WTC11 (cell line): ENCODE measurements at regions not wholly inside any gene's neighbourhood (a gene's known extent, or its start where the extent isn't known, plus 50 kb on each side); places are given as distances from the start of the nearest gene placed in this dataset.

ENCODE experiments used
- ATAC-seq: fragments of 200-7000 bp; cut with Tn5 transposase; 2 replicates; pipeline ENCODE4 v1.10.0; 2021; ENCODE audit warnings: mild to moderate bottlenecking, moderate library complexity
- CTCF ChIA-PET: fragments of 300-600 bp; sonication (Branson Sonifier 250); formaldehyde crosslinking; loops from one replicate; lab custom pipeline; 2021; ENCODE audit warnings: antibody characterized with exemption; lab: Charles Lee
- POLR2A ChIA-PET: fragments of 350-600 bp; sonication (Branson Sonifier 250); formaldehyde crosslinking; loops from one replicate; lab custom pipeline; 2021; ENCODE audit warnings: antibody characterized with exemption; lab: Charles Lee
- DNase-seq: peaks from one replicate; pipeline ENCODE4 v3.0.0; 2021; ENCODE audit warnings: low spot score
- H3K27ac Mint-ChIP-seq: 2 replicates; pipeline ENCODE4 v1.8.0; 2021; ENCODE audit warnings: mixed read lengths
- H3K27me3 Mint-ChIP-seq: 2 replicates; pipeline ENCODE4 v1.8.0; 2021; ENCODE audit warnings: low read depth, mild to moderate bottlenecking, moderate library complexity, mixed read lengths
- H3K36me3 Mint-ChIP-seq: 2 replicates; pipeline ENCODE4 v1.8.0; 2021; ENCODE audit warnings: mixed read lengths
- H3K4me1 Mint-ChIP-seq: 2 replicates; pipeline ENCODE4 v1.8.0; 2022; ENCODE audit warnings: mixed read lengths
- H3K4me3 Mint-ChIP-seq: 2 replicates; pipeline ENCODE4 v1.8.0; 2021; ENCODE audit warnings: mild to moderate bottlenecking, moderate library complexity, mixed read lengths
- H3K9me3 Mint-ChIP-seq: 2 replicates; pipeline ENCODE4 v1.8.0; 2021; ENCODE audit warnings: mixed read lengths
- ATF1 ChIP-seq: sonication (generic); formaldehyde crosslinking; IDR thresholded peaks from 2 replicates; pipeline ENCODE4 v1.8.1; 2023; ENCODE audit warnings: mild to moderate bottlenecking, moderate library complexity, missing genetic modification reagents
- FOXJ3 ChIP-seq: sonication (generic); formaldehyde crosslinking; IDR thresholded peaks from 2 replicates; pipeline ENCODE4 v1.9.0; 2021; ENCODE audit warnings: missing genetic modification reagents, mild to moderate bottlenecking, borderline replicate concordance
- GABPB1 ChIP-seq: sonication (generic); formaldehyde crosslinking; IDR thresholded peaks from 2 replicates; pipeline ENCODE4 v1.8.1; 2023; ENCODE audit warnings: mild to moderate bottlenecking, missing genetic modification reagents
- KAT7 ChIP-seq: sonication (generic); formaldehyde crosslinking; IDR thresholded peaks from 2 replicates; pipeline ENCODE4 v1.8.1; 2023; ENCODE audit warnings: missing genetic modification reagents, mild to moderate bottlenecking, borderline replicate concordance
- NFATC4 ChIP-seq: fragments of 250-450 bp; sonication (Bioruptor Pico); IDR thresholded peaks from 2 replicates; pipeline ENCODE4 v1.9.0; 2021; ENCODE audit warnings: mild to moderate bottlenecking
- NFYB ChIP-seq: sonication (generic); formaldehyde crosslinking; conservative IDR thresholded peaks from 2 replicates; pipeline ENCODE4 v1.8.0; 2022; ENCODE audit warnings: low read depth, missing genetic modification reagents
- NR2C2 ChIP-seq: sonication (generic); formaldehyde crosslinking; IDR thresholded peaks from 2 replicates; pipeline ENCODE4 v1.8.0; 2022; ENCODE audit warnings: mild to moderate bottlenecking, missing genetic modification reagents
- RELA ChIP-seq: sonication (generic); formaldehyde crosslinking; IDR thresholded peaks from 2 replicates; pipeline ENCODE4 v1.8.1; 2022; ENCODE audit warnings: missing genetic modification reagents, mild to moderate bottlenecking, borderline replicate concordance
- SMAD4 ChIP-seq: sonication (generic); formaldehyde crosslinking; IDR thresholded peaks from 2 replicates; pipeline ENCODE4 v1.8.0; 2022; ENCODE audit warnings: mild to moderate bottlenecking, missing genetic modification reagents
- SP1 ChIP-seq: sonication (generic); formaldehyde crosslinking; conservative IDR thresholded peaks from 2 replicates; pipeline ENCODE4 v1.8.1; 2022; ENCODE audit warnings: missing genetic modification reagents
- TCF7 ChIP-seq: sonication (generic); formaldehyde crosslinking; IDR thresholded peaks from 2 replicates; pipeline ENCODE4 v1.8.0; 2022; ENCODE audit warnings: mild to moderate bottlenecking, low read depth, missing genetic modification reagents, moderate library complexity
- TEAD1 ChIP-seq: sonication (generic); formaldehyde crosslinking; IDR thresholded peaks from 2 replicates; pipeline ENCODE4 v1.8.0; 2022; ENCODE audit warnings: mild to moderate bottlenecking, missing genetic modification reagents
- ZNF232 ChIP-seq: sonication (generic); formaldehyde crosslinking; IDR thresholded peaks from 2 replicates; pipeline ENCODE4 v1.8.0; 2022; ENCODE audit warnings: mild to moderate bottlenecking, missing genetic modification reagents
- ZNF317 ChIP-seq: sonication (generic); formaldehyde crosslinking; IDR thresholded peaks from 2 replicates; pipeline ENCODE4 v1.8.1; 2023; ENCODE audit warnings: low read depth, mild to moderate bottlenecking, moderate library complexity, missing genetic modification reagents, borderline replicate concordance
- TF ChIP-seq, protein P1 (sequence below): fragments of 250-450 bp; sonication (Bioruptor Pico); IDR thresholded peaks from 2 replicates; pipeline ENCODE4 v1.9.0; 2021; ENCODE audit warnings: mild to moderate bottlenecking
- TF ChIP-seq, protein P2 (sequence below): sonication (generic); formaldehyde crosslinking; conservative IDR thresholded peaks from 2 replicates; pipeline ENCODE4 v1.8.1; 2023; ENCODE audit warnings: mild to moderate bottlenecking, low read depth, missing genetic modification reagents, moderate library complexity
- TF ChIP-seq, protein P3 (sequence below): sonication (generic); formaldehyde crosslinking; IDR thresholded peaks from 2 replicates; pipeline ENCODE4 v1.8.0; 2022; ENCODE audit warnings: mild to moderate bottlenecking, missing genetic modification reagents
- TF ChIP-seq, protein P4 (sequence below): sonication (generic); formaldehyde crosslinking; IDR thresholded peaks from 2 replicates; pipeline ENCODE4 v1.8.1; 2023; ENCODE audit warnings: mild to moderate bottlenecking, missing genetic modification reagents
- TF ChIP-seq, protein P5 (sequence below): sonication (generic); formaldehyde crosslinking; IDR thresholded peaks from 2 replicates; pipeline ENCODE4 v1.8.1; 2023; ENCODE audit warnings: mild to moderate bottlenecking, missing genetic modification reagents, moderate library complexity

DNA sequence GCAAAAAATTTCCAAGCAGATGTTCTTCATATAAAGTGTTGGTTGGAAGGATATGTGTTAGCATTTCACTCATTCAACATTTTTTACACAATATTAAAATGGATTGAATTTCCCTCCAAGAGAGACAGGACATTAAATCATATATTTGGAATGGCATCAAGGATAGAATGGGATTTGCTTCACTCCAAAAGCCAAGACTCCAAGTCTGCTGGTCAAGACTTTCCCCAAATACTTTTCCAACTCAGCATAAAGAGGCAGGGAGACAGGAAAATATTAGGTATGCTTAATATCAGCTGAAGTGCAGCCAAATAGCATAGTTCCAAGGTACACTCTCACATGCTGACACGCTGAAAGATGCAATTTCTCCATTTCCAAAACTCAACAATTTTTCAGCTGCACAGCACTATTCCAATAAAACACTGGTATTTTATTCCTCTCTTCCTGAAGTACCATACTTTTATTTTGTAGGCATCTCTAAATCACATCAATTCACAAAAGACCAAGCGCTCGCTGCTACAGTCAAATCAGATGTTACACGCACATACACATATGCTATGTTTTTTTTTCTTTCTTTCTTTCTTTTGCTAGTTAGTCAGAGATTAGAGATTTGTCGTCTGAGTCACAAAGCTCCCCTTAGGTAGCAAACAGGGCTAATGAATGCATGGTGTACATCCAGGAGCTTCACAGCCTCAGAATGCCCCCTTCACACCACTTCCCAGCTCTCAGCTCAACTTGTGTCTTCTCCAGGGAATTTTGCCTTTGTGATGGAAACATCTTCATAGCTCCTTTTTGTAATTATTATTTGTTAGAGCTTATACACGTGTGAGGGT lies 1033.8 kb upstream of the AUTS2 start (continued):
- TF ChIP-seq ATF1 (CRISPR knock-in tag) (no peak), SP1 (no peak), RELA (CRISPR knock-in tag) (no peak), TCF7 (CRISPR knock-in tag) (no peak), ZNF232 (CRISPR knock-in tag) (no peak)
- TF ChIP-seq, protein P1, sequence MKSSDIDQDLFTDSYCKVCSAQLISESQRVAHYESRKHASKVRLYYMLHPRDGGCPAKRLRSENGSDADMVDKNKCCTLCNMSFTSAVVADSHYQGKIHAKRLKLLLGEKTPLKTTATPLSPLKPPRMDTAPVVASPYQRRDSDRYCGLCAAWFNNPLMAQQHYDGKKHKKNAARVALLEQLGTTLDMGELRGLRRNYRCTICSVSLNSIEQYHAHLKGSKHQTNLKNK = no peak
- TF ChIP-seq, protein P2, sequence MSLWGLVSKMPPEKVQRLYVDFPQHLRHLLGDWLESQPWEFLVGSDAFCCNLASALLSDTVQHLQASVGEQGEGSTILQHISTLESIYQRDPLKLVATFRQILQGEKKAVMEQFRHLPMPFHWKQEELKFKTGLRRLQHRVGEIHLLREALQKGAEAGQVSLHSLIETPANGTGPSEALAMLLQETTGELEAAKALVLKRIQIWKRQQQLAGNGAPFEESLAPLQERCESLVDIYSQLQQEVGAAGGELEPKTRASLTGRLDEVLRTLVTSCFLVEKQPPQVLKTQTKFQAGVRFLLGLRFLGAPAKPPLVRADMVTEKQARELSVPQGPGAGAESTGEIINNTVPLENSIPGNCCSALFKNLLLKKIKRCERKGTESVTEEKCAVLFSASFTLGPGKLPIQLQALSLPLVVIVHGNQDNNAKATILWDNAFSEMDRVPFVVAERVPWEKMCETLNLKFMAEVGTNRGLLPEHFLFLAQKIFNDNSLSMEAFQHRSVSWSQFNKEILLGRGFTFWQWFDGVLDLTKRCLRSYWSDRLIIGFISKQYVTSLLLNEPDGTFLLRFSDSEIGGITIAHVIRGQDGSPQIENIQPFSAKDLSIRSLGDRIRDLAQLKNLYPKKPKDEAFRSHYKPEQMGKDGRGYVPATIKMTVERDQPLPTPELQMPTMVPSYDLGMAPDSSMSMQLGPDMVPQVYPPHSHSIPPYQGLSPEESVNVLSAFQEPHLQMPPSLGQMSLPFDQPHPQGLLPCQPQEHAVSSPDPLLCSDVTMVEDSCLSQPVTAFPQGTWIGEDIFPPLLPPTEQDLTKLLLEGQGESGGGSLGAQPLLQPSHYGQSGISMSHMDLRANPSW (CRISPR knock-in tag) = no peak

DNA sequence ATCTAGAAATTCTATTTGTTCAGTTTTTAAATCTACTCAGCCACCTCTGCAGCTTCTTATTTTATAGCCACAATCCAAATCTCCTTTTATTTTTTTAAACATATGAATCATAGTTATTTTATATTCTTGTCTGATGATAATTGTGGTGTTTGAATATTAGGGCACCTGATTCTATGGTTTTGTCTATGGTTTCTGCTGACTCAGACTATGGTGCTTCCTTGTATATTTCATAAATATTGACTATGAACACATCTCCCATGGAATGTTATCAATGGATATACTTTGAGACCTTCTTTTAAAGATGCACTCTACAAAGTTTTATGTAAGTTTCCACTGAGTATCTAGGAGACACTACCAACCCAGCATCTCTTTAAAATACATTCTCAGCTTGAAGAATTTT lies 1027.0 kb upstream of the AUTS2 start:
- ATAC-seq (no peak), DNase-seq (no peak)
- H3K4me3 Mint-ChIP-seq = no peak overlapping the region
- H3K27me3 Mint-ChIP-seq = no peaks in the 10 kb centered on the region
- ChIA-PET CTCF (no interaction called here), POLR2A (no interaction called here)
- no peak overlapping the region for H3K27ac Mint-ChIP-seq
- H3K9me3 Mint-ChIP-seq = peaks cover 9% of the 10 kb centered on the region
- H3K4me1 Mint-ChIP-seq = no peaks in the 10 kb centered on the region
- TF ChIP-seq, protein P3, sequence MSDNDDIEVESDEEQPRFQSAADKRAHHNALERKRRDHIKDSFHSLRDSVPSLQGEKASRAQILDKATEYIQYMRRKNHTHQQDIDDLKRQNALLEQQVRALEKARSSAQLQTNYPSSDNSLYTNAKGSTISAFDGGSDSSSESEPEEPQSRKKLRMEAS = no peak
- TF ChIP-seq KAT7 (CRISPR knock-in tag) (no peak), GABPB1 (CRISPR knock-in tag) (no peak), FOXJ3 (CRISPR knock-in tag) (no peak), NFATC4 (CRISPR knock-in tag) (no peak), SMAD4 (no peak), NR2C2 (CRISPR knock-in tag) (no peak), RELA (CRISPR knock-in tag) (no peak), TEAD1 (no peak), ZNF317 (no peak), NFYB (CRISPR knock-in tag) (no peak)
- TF ChIP-seq, protein P4, sequence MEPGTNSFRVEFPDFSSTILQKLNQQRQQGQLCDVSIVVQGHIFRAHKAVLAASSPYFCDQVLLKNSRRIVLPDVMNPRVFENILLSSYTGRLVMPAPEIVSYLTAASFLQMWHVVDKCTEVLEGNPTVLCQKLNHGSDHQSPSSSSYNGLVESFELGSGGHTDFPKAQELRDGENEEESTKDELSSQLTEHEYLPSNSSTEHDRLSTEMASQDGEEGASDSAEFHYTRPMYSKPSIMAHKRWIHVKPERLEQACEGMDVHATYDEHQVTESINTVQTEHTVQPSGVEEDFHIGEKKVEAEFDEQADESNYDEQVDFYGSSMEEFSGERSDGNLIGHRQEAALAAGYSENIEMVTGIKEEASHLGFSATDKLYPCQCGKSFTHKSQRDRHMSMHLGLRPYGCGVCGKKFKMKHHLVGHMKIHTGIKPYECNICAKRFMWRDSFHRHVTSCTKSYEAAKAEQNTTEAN (CRISPR knock-in tag) = no peak
- TF ChIP-seq, protein P1 = no peak
- TF ChIP-seq, protein P5, sequence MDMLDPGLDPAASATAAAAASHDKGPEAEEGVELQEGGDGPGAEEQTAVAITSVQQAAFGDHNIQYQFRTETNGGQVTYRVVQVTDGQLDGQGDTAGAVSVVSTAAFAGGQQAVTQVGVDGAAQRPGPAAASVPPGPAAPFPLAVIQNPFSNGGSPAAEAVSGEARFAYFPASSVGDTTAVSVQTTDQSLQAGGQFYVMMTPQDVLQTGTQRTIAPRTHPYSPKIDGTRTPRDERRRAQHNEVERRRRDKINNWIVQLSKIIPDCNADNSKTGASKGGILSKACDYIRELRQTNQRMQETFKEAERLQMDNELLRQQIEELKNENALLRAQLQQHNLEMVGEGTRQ (CRISPR knock-in tag) = no peak
- no peaks in the 10 kb centered on the region for H3K36me3 Mint-ChIP-seq
